Muscle of leg (tissue), 3 donors: ENCODE measurements at regions not wholly inside any gene's neighbourhood (a gene's known extent, or its start where the extent isn't known, plus 50 kb on each side); places are given as distances from the start of the nearest gene placed in this dataset.

Experiments
- DNase-seq: peaks from one replicate; pipeline ENCODE4 v3.0.0; 2013
- H3K27ac ChIP-seq: one replicate; pipeline ENCODE4 v1.5.1; 2013; ENCODE audit warnings: mild to moderate bottlenecking, low read length, control low read depth
- H3K27me3 ChIP-seq: one replicate; pipeline ENCODE4 v1.6.1; 2013; ENCODE audit warnings: low read length; ENCODE audit not compliant: control insufficient read depth, insufficient read depth
- H3K36me3 ChIP-seq: one replicate; pipeline ENCODE4 v1.6.1; 2013; ENCODE audit warnings: low read length; ENCODE audit not compliant: control insufficient read depth, insufficient read depth
- H3K4me1 ChIP-seq: one replicate; pipeline ENCODE4 v1.6.1; 2013; ENCODE audit warnings: low read length; ENCODE audit not compliant: control insufficient read depth, insufficient read depth
- H3K4me3 ChIP-seq: one replicate; pipeline ENCODE4 v1.5.1; 2013; ENCODE audit warnings: low read length, control low read depth
- H3K9me3 ChIP-seq: replicated peaks from 2 replicates; pipeline ENCODE4 v1.6.1; 2013; ENCODE audit warnings: low read depth, low read length; ENCODE audit not compliant: control insufficient read depth
- WGBS: methylation state at CpG from one replicate; pipeline ENCODE4 v1.1.5; 2013; ENCODE audit warnings: missing lambda C conversion rate; ENCODE audit not compliant: insufficient coverage; 5-methylcytosine and 5-hydroxymethylcytosine counted together

DNA sequence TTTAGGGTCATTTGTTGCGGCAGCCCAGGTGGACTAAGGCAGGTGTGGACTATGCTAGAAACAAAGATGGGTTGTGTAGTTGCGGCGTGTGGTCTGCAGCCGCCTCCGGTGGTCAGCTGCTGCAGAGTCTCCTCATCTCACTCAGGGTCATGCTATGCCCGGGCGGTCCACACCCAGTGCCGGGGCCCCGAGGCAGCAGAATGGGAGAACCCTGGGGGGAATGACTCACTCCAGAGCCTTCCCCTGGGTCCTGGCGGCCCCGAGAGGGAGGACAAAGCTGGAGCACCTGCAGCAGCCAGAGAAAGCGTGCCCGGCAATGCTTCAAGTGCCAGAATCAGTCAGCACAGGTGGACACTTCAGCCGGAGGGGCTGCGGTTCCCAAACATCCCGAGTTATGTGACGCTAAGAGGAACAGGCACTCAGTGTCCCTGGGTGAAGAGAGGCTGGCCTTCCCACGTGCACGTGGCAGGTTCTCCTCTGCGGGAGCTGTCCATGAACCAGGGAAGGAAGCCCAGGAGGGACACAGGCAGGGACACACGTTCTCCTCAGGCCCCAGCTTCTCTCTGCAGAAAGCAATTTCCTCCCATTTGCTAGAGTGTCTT, 289.6 kb upstream of the B3GAT1 start:
- DNase-seq = no peak
- no peaks in the 10 kb centered on the region for H3K4me1 ChIP-seq
- WGBS = 68% methylated on average over 8 of the region's 21 CpGs
- H3K27ac ChIP-seq = no peak overlapping the region
- no peak overlapping the region for H3K4me3 ChIP-seq
- no peaks in the 10 kb centered on the region for H3K9me3 ChIP-seq
- H3K27me3 ChIP-seq = peaks cover 17% of the 10 kb centered on the region
- H3K36me3 ChIP-seq = no peaks in the 10 kb centered on the region

DNA sequence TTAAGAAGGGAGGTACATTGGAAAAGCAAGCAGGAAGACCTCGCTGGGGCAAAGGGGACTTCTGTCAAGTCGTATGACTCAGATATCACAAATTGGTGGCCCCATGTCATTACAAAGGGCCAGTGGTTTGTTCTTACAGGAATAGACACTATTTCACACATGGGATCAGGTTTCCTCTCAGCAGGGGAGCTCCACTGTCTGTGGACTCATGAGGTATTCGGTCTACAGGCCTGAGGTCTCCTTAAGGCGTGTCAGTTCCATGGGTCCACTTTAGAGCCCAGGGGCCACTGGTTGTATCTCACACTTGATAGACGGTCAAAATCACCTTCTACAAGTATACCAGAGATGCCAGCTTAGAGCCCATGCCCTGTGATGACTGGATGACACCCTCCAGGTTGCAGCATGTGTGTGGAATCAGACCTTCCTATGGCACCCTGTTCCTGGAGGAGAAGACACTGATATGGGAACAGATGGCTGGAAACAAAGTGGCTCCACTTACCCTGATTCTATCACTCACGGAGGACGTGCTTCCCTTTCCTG, 288.1 kb upstream of the B3GAT1 start:
- whole genome bisulfite sequencing = 81% methylated on average over 6 of the region's 7 CpGs

DNA sequence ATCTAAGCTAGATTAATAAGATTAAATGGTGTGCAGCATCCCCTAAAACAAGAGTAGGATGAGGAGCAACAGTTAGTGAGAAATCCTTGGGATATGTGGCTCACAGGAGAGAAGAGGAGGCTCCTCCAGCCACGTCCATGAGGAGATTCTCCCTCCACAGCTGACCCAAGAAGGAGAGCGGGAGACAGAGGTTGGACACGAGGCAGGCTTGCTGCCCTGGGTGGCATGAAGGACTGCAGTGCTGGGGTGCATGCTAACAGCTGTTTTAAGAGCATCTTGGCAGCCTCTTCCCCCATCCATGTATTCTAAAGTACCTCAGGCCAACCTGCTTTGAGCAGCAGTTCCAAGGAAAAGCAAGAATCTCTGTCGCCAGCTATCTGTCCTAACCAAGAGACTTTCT, 284.4 kb upstream of the B3GAT1 start:
- H3K27me3 ChIP-seq = peaks cover 14% of the 10 kb centered on the region
- DNase-seq = no peak
- WGBS = no CpG with 5 or more reads among the region's 4 CpGs
- H3K9me3 ChIP-seq = no peaks in the 10 kb centered on the region
- H3K27ac ChIP-seq = no peak overlapping the region
- no peaks in the 10 kb centered on the region for H3K4me1 ChIP-seq
- no peak overlapping the region for H3K4me3 ChIP-seq
- H3K36me3 ChIP-seq = no peaks in the 10 kb centered on the region

More for the DNA sequence above, 288.1 kb upstream of the B3GAT1 start:
- H3K27ac ChIP-seq = no peak overlapping the region
- no peaks in the 10 kb centered on the region for H3K36me3 ChIP-seq
- no peaks in the 10 kb centered on the region for H3K4me1 ChIP-seq
- H3K4me3 ChIP-seq = no peak overlapping the region
- no peaks in the 10 kb centered on the region for H3K9me3 ChIP-seq
- no peak for DNase-seq
- H3K27me3 ChIP-seq = peaks cover 23% of the 10 kb centered on the region

DNA sequence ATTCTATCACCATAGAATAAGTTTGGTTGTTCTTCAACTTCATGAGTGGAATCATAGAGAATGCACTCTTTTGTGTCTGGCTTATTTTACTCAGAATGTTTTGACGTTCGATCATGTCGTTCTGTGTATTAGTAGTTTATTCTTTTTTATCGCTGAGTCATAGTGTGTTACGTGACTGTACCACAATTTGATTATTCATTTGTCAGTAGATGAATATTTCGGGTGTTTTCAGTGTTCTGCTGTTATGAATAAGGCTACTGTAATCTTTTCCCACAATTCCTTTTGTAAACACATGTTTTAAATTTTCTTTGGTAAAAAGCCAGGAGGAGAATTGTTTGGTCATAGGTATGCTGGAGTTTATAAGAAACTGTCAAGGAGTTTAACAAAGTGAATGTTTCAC, 279.9 kb upstream of the B3GAT1 start:
- Histone ChIP-seq H3K9me3 (no peaks in the 10 kb centered on the region), H3K27me3 (peaks cover 34% of the 10 kb centered on the region), H3K4me1 (no peaks in the 10 kb centered on the region), H3K27ac (no peak overlapping the region), H3K36me3 (no peaks in the 10 kb centered on the region), H3K4me3 (no peak overlapping the region)
- no CpG with 5 or more reads among the region's 6 CpGs for WGBS
- DNase-seq = no peak

- Histone ChIP-seq H3K4me3 (no peak overlapping the region), H3K27me3 (peaks cover 31% of the 10 kb centered on the region), H3K27ac (no peak overlapping the region), H3K36me3 (no peaks in the 10 kb centered on the region), H3K4me1 (no peaks in the 10 kb centered on the region), H3K9me3 (no peaks in the 10 kb centered on the region)
- 51% methylated on average over 7 of the region's 13 CpGs for WGBS
- no peak for DNase-seq
These were observed 279.3 kb upstream of the B3GAT1 start for GRCh38 chr11:134691295-134691873.

- no CpG with 5 or more reads among the region's 2 CpGs for WGBS
- Histone ChIP-seq H3K27ac (no peak overlapping the region), H3K27me3 (peaks cover 29% of the 10 kb centered on the region), H3K36me3 (no peaks in the 10 kb centered on the region), H3K4me3 (no peak overlapping the region), H3K9me3 (no peaks in the 10 kb centered on the region), H3K4me1 (peaks cover 3% of the 10 kb centered on the region)
- no peak for DNase-seq
These were observed 277.8 kb upstream of the B3GAT1 start for GRCh38 chr11:134689886-134690285.

DNA sequence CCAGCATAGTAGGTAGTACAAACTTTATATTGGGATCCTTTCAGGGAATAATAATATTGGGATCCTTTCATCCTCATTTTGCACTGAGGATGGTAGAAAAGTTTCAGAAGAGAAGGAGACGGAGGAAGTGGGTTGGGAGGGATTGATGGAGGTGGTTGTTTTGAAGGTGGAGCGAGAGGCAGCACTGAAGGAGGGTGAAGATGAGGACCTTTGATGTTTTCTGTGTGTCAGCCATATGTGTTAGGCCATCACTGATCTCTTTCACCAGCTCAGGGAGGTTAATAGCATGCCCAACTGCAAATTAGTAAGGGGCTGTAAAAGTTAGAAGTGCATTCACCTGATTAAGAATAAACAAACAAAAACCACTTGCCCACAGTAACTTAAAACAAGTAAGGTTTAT, 275.5 kb upstream of the B3GAT1 start:
- DNase-seq = no peak
- no peaks in the 10 kb centered on the region for H3K36me3 ChIP-seq
- H3K27ac ChIP-seq = no peak overlapping the region
- H3K4me1 ChIP-seq = peaks cover 6% of the 10 kb centered on the region
- WGBS = 39% methylated on average over 2 of the region's 2 CpGs
- H3K9me3 ChIP-seq = no peaks in the 10 kb centered on the region
- peaks cover 41% of the 10 kb centered on the region for H3K27me3 ChIP-seq
- no peak overlapping the region for H3K4me3 ChIP-seq

DNA sequence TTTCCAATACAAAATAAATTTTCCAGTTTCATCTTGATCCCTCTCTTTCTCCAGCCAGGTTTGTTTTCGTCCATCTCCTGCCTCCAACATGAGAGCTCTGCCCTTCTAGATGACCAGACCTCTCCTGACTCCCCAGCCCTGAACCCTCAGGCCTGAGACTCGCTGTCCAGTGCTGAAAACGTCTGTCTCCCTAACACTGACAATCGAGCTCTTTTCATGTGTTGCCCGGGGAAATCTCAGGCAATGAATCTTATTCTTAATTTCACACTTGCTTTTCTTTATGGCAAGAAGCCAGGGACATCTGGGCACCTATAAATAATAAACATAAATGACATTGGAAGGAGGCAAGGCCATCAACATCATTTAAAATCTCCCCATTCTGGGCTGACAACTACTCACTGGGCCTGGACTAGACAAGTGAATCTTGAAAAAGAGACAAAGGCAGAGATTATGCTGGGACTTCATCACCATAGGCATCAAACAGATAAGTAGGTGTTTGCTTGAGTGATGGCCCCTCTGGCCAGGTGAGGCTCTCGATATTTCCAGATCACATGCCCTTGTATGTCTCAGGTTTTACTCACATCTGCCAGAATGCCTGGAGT, 274.5 kb upstream of the B3GAT1 start:
- Histone ChIP-seq H3K27me3 (peaks cover 48% of the 10 kb centered on the region), H3K4me1 (peaks cover 6% of the 10 kb centered on the region), H3K36me3 (no peaks in the 10 kb centered on the region), H3K27ac (no peak overlapping the region), H3K4me3 (no peak overlapping the region), H3K9me3 (no peaks in the 10 kb centered on the region)
- 22% methylated on average over 2 of the region's 6 CpGs for WGBS
- DNase-seq = peak; percentile 31

GRCh38 chr11:134685793-134686380, 273.8 kb upstream of the B3GAT1 start:
- Histone ChIP-seq H3K27me3 (peaks cover 43% of the 10 kb centered on the region), H3K4me3 (no peak overlapping the region), H3K36me3 (no peaks in the 10 kb centered on the region), H3K4me1 (peaks cover 6% of the 10 kb centered on the region), H3K27ac (no peak overlapping the region), H3K9me3 (no peaks in the 10 kb centered on the region)
- DNase-seq = peak; percentile 57
- WGBS = 41% methylated on average over 6 of the region's 6 CpGs

DNA sequence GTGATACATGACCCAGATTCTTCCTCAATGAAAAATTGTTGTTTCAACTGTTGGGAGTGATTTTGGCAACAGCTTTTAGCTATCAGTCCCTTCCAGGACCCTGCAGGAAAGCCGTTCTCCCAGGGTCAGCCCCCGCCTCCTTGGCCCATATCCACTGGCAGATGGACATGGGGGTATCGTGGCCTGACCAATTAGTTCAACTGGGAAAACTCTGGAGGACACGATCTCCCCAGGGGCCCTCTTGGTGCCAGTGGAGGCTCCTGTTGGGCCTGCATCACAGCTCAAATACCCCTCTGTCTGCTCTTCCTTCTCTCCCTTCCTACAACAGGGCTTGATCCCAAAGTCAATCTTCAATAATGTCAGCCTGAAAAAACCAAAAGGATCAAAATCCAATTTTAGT, 272.5 kb upstream of the B3GAT1 start:
- Histone ChIP-seq H3K27me3 (peaks cover 37% of the 10 kb centered on the region), H3K9me3 (no peaks in the 10 kb centered on the region), H3K4me1 (peaks cover 6% of the 10 kb centered on the region), H3K4me3 (no peak overlapping the region), H3K36me3 (no peaks in the 10 kb centered on the region), H3K27ac (no peak overlapping the region)
- 62% methylated on average over 2 of the region's 4 CpGs for WGBS
- DNase-seq = no peak
